Stimulated activated CD4-positive, alpha-beta T cell treated with anti-CD3 and anti-CD28 coated beads, Interleukin-2, amount 100 ng/mL, for 24 hours (primary cell): ENCODE measurements at regions not wholly inside any gene's neighbourhood (a gene's known extent, or its start where the extent isn't known, plus 50 kb on each side); places are given as distances from the start of the nearest gene placed in this dataset.
"Not testable (repeated sequence)": the region's sequence is repeated elsewhere in the genome, so short reads cannot be mapped to it uniquely, and the experiment has no call there.

Experiments
- DNase-seq, 2 donors: peaks; one replicate each; pipeline ENCODE4 v3.0.0-alpha.2; 2020

- no peak for DNase-seq
These were observed 329.3 kb downstream of the TBL1XR1 start for GRCh38 chr3:176867681-176868663.

- DNase-seq: no peak
These were observed 336.1 kb downstream of the TBL1XR1 start for GRCh38 chr3:176861137-176861536.

- DNase-seq: no peak
These were observed 340.6 kb downstream of the TBL1XR1 start for GRCh38 chr3:176856721-176857120.

GRCh38 chr3:176855901-176856486, 341.3 kb downstream of the TBL1XR1 start:
- DNase-seq: no peak

- no peak for DNase-seq
These were observed 342.1 kb downstream of the TBL1XR1 start for GRCh38 chr3:176855213-176855612.

GRCh38 chr3:176850498-176850897, 346.8 kb downstream of the TBL1XR1 start:
- no peak for DNase-seq

- DNase-seq: no peak
These were observed 348.7 kb downstream of the TBL1XR1 start for GRCh38 chr3:176848431-176849214.

- no peak for DNase-seq
These were observed 354.4 kb downstream of the TBL1XR1 start for GRCh38 chr3:176842914-176843313.

- DNase-seq: no peak
These were observed 356.5 kb downstream of the TBL1XR1 start for GRCh38 chr3:176840641-176841286.

GRCh38 chr3:176839901-176840300, 357.4 kb downstream of the TBL1XR1 start:
- no peak for DNase-seq

GRCh38 chr3:176839466-176839865, 357.8 kb downstream of the TBL1XR1 start:
- no peak for DNase-seq

- DNase-seq: not testable (repeated sequence)
These were observed 370.0 kb downstream of the TBL1XR1 start for GRCh38 chr3:176827244-176827643.

- no peak for DNase-seq
These were observed 372.5 kb downstream of the TBL1XR1 start for GRCh38 chr3:176824811-176825210.

GRCh38 chr3:176820764-176821163, 376.5 kb downstream of the TBL1XR1 start:
- no peak for DNase-seq

GRCh38 chr3:176816937-176817336, 380.3 kb downstream of the TBL1XR1 start:
- no peak for DNase-seq

- peak in 1 of 2 donors; percentile 35 for DNase-seq
These were observed 383.0 kb downstream of the TBL1XR1 start for GRCh38 chr3:176814285-176814684.

- no peak for DNase-seq
These were observed 389.3 kb downstream of the TBL1XR1 start for GRCh38 chr3:176807938-176808337.

- DNase-seq: no peak
These were observed 397.6 kb downstream of the TBL1XR1 start for GRCh38 chr3:176799675-176800074.

- DNase-seq: no peak
These were observed 398.6 kb downstream of the TBL1XR1 start for GRCh38 chr3:176798680-176799079.

- DNase-seq: no peak
These were observed 400.9 kb downstream of the TBL1XR1 start for GRCh38 chr3:176796371-176796770.

- no peak for DNase-seq
These were observed 401.4 kb downstream of the TBL1XR1 start for GRCh38 chr3:176795891-176796290.

GRCh38 chr3:176794406-176794805, 402.9 kb downstream of the TBL1XR1 start:
- DNase-seq: no peak

GRCh38 chr3:176789947-176790346, 407.3 kb downstream of the TBL1XR1 start:
- no peak for DNase-seq
